GM19467 (cell line): ENCODE measurements at regions not wholly inside any gene's neighbourhood (a gene's known extent, or its start where the extent isn't known, plus 50 kb on each side); places are given as distances from the start of the nearest gene placed in this dataset.

Source experiments
- ATAC-seq: cut with Tn5 transposase; IDR thresholded peaks from one replicate; pipeline ENCODE4 v1.9.1; 2021; ENCODE audit warnings: mild to moderate bottlenecking, moderate library complexity; ENCODE audit not compliant: unreplicated experiment

GRCh38 chr7:25314094-25314730, 85.9 kb upstream of the NPVF start:
- no peak for ATAC-seq

- no peak for ATAC-seq
Measured at GRCh38 chr7:25314731-25315267, 86.5 kb upstream of the NPVF start.

- no peak for ATAC-seq
Measured at GRCh38 chr7:25316366-25316765, 88.1 kb upstream of the NPVF start.

- no peak for ATAC-seq
Measured at GRCh38 chr7:25318047-25318446, 89.8 kb upstream of the NPVF start.

- no peak for ATAC-seq
Measured at GRCh38 chr7:25319707-25320106, 91.4 kb upstream of the NPVF start.

- no peak for ATAC-seq
Measured at GRCh38 chr7:25320791-25321190, 92.5 kb upstream of the NPVF start.

- no peak for ATAC-seq
Measured at GRCh38 chr7:25321424-25321823, 93.1 kb upstream of the NPVF start.

- no peak for ATAC-seq
Measured at GRCh38 chr7:25322473-25322872, 94.2 kb upstream of the NPVF start.

GRCh38 chr7:25325186-25325757, 97.0 kb upstream of the NPVF start:
- no peak for ATAC-seq

- ATAC-seq = no peak
Measured at GRCh38 chr7:25326501-25327156, 98.3 kb upstream of the NPVF start.

GRCh38 chr7:25329815-25330214, 101.5 kb upstream of the NPVF start:
- ATAC-seq = no peak

GRCh38 chr7:25333296-25333928, 105.1 kb upstream of the NPVF start:
- no peak for ATAC-seq

- no peak for ATAC-seq
Measured at GRCh38 chr7:25347360-25348066, 119.2 kb upstream of the NPVF start.

GRCh38 chr7:25348104-25348503, 119.8 kb upstream of the NPVF start:
- no peak for ATAC-seq

GRCh38 chr7:25349283-25350017, 121.2 kb upstream of the NPVF start:
- ATAC-seq = no peak

- ATAC-seq = no peak
Measured at GRCh38 chr7:25350041-25350440, 121.8 kb upstream of the NPVF start.

GRCh38 chr7:25351761-25352160, 123.5 kb upstream of the NPVF start:
- no peak for ATAC-seq

GRCh38 chr7:25353196-25353595, 124.9 kb upstream of the NPVF start:
- no peak for ATAC-seq

- no peak for ATAC-seq
Measured at GRCh38 chr7:25353732-25354131, 125.4 kb upstream of the NPVF start.

- ATAC-seq = no peak
Measured at GRCh38 chr7:25356534-25357151, 128.4 kb upstream of the NPVF start.
